HL-60 (cell line): ENCODE measurements at regions not wholly inside any gene's neighbourhood (a gene's known extent, or its start where the extent isn't known, plus 50 kb on each side); places are given as distances from the start of the nearest gene placed in this dataset.

Experiments used
- GABPA ChIP-seq: IDR thresholded peaks from 2 replicates; pipeline ENCODE4 v1.6.1; 2012; ENCODE audit warnings: low read depth
- POLR2AphosphoS5 ChIP-seq: IDR thresholded peaks from 2 replicates; pipeline ENCODE4 v1.6.1; 2012; ENCODE audit warnings: low read depth
- SPI1 ChIP-seq: IDR thresholded peaks from 2 replicates; pipeline ENCODE4 v1.6.1; 2012; ENCODE audit warnings: low read depth, mild to moderate bottlenecking, borderline replicate concordance
- TF ChIP-seq, protein P1 (sequence below): IDR thresholded peaks from one replicate; pipeline ENCODE4 v1.5.1; 2011; ENCODE audit warnings: low read length, control low read depth, inconsistent platforms; ENCODE audit not compliant: insufficient read depth
- TF ChIP-seq, protein P2 (sequence below): IDR thresholded peaks from 2 replicates; pipeline ENCODE4 v1.6.1; 2012; ENCODE audit warnings: low read depth; ENCODE audit not compliant: insufficient replicate concordance

DNA sequence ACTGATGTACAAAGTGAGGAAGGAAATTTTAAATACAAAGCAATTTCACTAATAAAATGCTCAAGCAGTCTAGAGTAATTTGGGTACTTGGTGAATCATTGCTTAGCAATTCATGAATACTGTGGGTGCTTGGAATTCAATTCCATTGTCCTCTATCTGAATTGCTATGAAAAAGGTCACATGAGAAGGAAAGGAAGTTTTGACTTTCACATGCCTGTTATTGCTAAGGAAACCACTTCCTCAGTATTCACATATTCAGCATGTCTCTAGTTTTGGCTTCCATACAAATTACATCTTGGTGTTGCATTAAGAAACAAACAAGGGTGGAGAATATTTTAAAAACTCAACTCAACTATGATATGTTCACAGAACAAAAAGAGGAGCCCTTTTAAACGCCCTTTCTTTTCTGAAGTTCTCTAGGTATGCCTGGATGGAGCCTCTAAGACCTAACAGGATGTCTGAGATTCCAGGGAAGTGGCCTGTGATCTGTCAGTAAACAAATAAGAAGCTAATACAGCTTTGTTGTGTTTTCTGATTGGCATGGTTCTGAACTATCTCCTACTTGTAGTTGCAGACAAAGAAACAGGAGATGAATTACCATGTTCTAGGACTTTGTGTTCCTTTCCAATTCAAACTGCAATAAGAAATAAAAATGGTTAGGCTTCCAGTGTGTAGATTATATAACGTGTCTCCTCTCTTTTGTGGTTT lies 190.4 kb downstream of the OGFRL1 start:
- TF ChIP-seq, protein P1, sequence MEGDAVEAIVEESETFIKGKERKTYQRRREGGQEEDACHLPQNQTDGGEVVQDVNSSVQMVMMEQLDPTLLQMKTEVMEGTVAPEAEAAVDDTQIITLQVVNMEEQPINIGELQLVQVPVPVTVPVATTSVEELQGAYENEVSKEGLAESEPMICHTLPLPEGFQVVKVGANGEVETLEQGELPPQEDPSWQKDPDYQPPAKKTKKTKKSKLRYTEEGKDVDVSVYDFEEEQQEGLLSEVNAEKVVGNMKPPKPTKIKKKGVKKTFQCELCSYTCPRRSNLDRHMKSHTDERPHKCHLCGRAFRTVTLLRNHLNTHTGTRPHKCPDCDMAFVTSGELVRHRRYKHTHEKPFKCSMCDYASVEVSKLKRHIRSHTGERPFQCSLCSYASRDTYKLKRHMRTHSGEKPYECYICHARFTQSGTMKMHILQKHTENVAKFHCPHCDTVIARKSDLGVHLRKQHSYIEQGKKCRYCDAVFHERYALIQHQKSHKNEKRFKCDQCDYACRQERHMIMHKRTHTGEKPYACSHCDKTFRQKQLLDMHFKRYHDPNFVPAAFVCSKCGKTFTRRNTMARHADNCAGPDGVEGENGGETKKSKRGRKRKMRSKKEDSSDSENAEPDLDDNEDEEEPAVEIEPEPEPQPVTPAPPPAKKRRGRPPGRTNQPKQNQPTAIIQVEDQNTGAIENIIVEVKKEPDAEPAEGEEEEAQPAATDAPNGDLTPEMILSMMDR = no peak
- TF ChIP-seq GABPA (no peak), POLR2AphosphoS5 (no peak), SPI1 (no peak)
- TF ChIP-seq, protein P2, sequence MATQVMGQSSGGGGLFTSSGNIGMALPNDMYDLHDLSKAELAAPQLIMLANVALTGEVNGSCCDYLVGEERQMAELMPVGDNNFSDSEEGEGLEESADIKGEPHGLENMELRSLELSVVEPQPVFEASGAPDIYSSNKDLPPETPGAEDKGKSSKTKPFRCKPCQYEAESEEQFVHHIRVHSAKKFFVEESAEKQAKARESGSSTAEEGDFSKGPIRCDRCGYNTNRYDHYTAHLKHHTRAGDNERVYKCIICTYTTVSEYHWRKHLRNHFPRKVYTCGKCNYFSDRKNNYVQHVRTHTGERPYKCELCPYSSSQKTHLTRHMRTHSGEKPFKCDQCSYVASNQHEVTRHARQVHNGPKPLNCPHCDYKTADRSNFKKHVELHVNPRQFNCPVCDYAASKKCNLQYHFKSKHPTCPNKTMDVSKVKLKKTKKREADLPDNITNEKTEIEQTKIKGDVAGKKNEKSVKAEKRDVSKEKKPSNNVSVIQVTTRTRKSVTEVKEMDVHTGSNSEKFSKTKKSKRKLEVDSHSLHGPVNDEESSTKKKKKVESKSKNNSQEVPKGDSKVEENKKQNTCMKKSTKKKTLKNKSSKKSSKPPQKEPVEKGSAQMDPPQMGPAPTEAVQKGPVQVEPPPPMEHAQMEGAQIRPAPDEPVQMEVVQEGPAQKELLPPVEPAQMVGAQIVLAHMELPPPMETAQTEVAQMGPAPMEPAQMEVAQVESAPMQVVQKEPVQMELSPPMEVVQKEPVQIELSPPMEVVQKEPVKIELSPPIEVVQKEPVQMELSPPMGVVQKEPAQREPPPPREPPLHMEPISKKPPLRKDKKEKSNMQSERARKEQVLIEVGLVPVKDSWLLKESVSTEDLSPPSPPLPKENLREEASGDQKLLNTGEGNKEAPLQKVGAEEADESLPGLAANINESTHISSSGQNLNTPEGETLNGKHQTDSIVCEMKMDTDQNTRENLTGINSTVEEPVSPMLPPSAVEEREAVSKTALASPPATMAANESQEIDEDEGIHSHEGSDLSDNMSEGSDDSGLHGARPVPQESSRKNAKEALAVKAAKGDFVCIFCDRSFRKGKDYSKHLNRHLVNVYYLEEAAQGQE = no peak
